OCI-LY7 (cell line): ENCODE measurements at regions not wholly inside any gene's neighbourhood (a gene's known extent, or its start where the extent isn't known, plus 50 kb on each side); places are given as distances from the start of the nearest gene placed in this dataset.

Experiments used
- CTCF ChIP-seq: fragments of 200-600 bp; sonication (generic); conservative IDR thresholded peaks from 2 replicates; pipeline ENCODE4 v1.5.1; 2014; ENCODE audit warnings: mild to moderate bottlenecking, antibody characterized with exemption, low read length, moderate library complexity, mixed read lengths
- EZH2phosphoT487 ChIP-seq: fragments of 200-600 bp; sonication (generic); IDR thresholded peaks from 2 replicates; pipeline ENCODE4 v1.6.1; 2018; ENCODE audit warnings: low read depth, borderline replicate concordance, mild to moderate bottlenecking, mixed run types, antibody characterized with exemption, low read length, moderate library complexity, mixed read lengths

DNA sequence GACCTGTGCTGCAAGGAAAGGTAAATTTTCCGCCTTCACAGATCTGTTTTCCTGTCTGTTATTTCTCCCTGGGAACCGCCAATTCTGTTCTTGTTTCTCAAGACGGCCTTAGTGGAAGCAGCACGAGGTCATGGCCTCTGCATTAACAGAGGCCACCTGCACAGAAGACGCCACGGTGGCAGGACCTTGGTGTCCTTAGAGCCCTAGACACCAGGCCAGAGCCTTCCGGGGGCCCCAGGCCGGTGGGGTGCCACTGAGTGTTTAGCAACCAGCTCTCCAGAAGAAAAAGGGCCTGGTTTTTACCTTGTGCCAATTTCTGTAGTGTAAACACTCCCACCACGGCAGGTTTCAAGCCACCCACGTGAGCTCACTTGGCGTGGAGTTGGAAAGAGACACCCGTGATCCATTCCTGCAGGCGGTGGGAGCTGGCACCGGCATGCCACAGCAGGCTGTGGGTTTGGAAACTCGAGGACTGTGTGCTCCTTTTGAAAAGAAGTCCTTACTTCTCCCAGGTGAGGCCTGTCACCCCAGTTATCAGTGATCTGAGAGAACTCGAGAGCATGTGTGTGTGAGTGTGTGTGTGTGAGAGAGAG is 103.9 kb upstream of the HDAC4 start:
- TF ChIP-seq CTCF (no peak), EZH2phosphoT487 (no peak)
